Ammon's horn (tissue), 1 donor: ENCODE measurements at regions not wholly inside any gene's neighbourhood (a gene's known extent, or its start where the extent isn't known, plus 50 kb on each side); places are given as distances from the start of the nearest gene placed in this dataset.

Experiments used
- DNase-seq: peaks from one replicate; pipeline ENCODE4 v3.0.0-alpha.2; 2016; ENCODE audit warnings: low spot score

- no peak for DNase-seq
These were observed 111.9 kb upstream of the TARS1 start for GRCh38 chr5:33328818-33329217.

DNA sequence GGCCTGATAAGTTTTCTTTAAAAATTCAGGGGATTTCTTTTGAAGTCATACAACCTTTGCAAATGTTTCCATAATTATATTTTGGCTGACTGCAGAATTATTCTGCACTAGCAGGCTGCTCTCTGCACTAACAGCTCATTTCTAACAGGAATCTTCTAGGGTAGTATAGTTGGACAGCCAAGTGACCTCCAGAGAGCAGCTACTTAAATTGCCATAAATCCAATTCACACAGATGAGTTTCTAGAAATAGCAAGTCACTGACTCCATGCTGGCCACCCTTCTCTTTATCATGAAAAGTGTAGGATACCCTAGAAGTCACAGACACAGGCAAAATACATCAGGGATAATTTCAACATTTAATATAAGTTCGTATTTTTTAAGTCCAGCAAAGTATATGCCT, 110.9 kb upstream of the TARS1 start:
- no peak for DNase-seq

GRCh38 chr5:33330426-33330825, 110.3 kb upstream of the TARS1 start:
- DNase-seq: no peak

GRCh38 chr5:33330992-33331391, 109.8 kb upstream of the TARS1 start:
- DNase-seq: no peak

- no peak for DNase-seq
These were observed 108.0 kb upstream of the TARS1 start for GRCh38 chr5:33332804-33333203.

- DNase-seq: no peak
These were observed 105.9 kb upstream of the TARS1 start for GRCh38 chr5:33334829-33335228.

- no peak for DNase-seq
These were observed 103.7 kb upstream of the TARS1 start for GRCh38 chr5:33336891-33337636.

DNA sequence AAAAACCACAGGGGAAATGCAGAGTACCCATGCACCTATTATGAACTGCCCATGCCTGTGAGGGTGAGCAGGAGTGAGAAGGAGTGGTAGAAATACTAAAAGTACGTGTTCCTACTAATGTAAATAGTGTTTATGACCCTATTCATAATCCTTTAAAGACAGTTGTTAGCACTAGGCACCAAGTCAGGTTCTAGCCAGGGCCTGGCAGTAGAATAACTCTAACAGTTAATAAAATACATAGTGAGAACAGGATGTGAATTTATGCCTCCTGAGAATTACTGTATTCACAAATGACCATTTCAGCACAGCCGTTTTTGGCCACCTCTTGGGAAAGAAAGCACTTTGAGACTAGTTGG, 103.2 kb upstream of the TARS1 start:
- no peak for DNase-seq

- peak; percentile 4 for DNase-seq
These were observed 102.2 kb upstream of the TARS1 start for GRCh38 chr5:33338336-33339110.

DNA sequence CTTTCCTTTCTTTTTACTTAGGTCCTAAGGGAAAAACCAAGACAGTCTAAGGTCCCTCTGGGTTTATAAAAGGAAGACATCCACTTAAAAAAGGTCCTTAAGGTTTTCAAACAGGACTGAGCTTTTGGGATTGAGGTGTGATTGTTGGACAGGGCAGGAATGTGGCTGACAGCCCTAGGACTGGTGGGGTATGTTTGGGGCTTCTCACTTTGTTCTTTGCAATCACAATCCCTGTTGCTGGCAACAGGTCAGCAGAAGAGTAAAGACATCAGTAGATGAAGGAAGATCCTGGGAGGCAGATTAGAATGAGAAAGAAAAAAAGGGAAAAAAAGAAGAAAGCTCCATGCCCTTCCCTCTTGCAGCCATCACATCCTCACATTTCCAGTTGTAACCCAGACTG, 101.4 kb upstream of the TARS1 start:
- no peak for DNase-seq

DNA sequence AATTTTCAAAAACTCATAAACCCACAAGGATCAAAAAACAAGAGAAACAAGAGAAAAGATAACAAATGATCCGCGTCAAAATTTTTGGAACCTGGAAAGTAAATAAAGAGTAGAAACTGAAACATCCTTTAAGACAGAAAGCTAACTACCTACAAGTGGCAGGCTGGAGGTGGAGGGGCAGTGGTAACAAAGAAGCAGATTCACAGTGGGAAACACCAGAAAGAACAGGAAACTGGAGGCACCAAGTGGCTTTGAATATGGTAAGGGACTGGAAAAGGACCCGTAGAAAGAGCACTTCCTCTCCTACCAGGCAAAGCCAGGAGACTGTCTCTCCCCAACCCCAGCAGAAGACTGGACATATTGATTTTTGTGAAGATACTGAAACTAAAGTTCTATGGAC, 100.6 kb upstream of the TARS1 start:
- no peak for DNase-seq

DNA sequence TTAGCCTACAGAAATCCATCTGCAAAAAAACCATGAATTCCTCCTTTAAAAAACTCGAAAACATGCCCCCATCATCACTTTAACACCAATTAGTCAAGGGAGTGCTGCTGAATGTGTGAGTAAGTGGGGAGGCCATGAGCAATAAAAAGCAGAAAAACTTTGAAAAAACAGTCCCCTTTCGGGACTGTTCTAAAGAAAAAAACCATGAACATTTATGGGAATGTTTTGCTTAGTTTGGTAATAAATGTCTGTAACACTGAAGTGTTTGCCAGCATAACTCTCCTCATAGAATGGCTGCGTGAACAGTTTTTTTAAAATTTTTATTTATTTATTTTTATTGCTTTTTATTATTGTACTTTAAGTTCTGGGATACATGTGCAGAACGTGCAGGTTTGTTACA, 99.4 kb upstream of the TARS1 start:
- DNase-seq: no peak

GRCh38 chr5:33343676-33344327, 97.0 kb upstream of the TARS1 start:
- DNase-seq: no peak

DNA sequence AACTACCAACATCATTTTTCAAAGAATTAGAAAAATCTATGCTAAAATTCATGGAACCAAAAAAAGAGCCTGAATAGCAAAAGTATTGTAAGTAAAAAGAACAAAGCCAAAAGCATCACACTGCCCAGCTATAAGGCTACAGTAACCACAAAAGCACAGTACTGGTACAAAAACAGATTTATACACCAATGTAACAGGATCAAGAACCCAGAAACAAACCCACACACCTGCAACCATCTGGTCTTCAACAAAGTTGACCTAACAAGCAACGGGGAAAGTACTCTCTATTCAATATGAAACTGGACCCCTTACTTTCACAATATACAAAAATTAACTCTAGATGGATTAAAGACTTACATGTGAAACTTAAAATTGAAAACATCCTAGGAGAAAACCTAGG, 94.2 kb upstream of the TARS1 start:
- no peak for DNase-seq

DNA sequence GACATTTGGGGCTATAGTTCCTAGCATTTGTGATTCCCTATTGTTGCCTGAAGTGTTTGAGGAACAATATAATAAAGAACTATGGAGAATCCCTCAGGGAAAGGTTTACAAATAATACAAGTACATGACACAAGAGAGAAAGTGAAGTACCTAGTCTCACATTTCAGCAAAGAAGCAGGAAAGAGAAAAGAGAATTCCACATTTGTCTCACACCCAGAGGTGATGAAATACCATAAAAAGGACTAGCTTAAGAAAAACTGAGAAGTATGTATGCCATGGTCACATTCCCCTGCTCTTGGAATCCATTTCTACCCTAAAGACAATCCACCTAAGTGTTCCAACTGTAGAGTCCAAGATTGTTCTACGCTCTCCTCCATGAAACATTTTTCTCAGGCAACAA, 79.0 kb upstream of the TARS1 start:
- DNase-seq: no peak

DNA sequence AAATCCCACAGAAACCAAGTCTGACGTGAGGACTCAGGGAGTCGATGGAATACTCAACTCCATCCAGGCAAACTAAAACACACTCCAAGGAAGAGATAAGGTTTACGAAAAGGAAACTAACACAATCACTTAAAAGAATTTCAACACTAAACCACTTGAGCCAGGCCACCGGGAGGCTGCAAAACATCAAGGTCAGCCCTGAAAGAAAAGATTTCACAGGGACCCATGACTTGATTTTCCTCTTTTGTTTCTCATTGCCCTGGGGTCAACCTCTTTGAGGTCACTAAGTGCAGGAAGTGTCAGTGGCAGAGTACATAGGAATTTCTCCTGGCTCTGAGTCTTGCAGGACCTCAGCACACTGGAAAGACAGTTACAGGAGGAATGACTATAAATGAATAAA, 77.8 kb upstream of the TARS1 start:
- DNase-seq: no peak

DNA sequence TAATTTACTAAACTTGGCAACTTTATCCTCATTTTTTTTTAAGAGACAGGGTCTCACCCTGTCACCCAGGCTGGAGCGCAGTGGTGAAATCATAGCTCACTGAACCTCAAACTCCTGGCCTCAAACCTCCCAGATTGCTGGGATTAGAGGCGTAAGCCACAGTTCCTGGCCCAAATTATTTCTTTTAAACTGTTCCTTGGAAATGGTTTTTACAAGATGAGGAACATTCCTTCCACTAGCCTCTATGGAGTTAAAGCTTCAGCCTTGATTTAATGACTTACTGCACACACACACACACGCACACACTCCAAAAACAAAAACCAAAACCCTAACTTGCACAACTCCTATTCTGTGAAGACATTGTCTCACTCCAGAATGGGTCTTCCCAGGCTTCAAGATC, 77.2 kb upstream of the TARS1 start:
- no peak for DNase-seq

DNA sequence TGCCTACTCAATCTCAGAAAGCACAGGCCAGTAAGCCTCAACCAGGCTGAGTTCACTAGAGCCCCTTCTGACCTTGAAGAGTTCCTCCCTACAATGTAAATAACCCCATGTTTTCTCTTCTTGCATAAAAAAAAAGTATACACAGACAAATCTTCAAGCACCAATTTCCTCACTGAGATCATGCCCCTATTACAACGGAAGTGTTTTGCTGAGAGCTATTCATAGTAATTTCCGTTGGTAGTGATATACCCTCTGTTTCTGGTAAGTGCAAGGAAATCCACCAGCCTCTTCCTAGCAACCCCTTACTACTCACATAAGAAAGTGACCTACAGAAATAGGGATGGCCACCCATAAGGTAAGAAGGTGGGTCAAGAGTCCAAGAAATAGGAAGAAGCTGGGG, 76.4 kb upstream of the TARS1 start:
- no peak for DNase-seq

DNA sequence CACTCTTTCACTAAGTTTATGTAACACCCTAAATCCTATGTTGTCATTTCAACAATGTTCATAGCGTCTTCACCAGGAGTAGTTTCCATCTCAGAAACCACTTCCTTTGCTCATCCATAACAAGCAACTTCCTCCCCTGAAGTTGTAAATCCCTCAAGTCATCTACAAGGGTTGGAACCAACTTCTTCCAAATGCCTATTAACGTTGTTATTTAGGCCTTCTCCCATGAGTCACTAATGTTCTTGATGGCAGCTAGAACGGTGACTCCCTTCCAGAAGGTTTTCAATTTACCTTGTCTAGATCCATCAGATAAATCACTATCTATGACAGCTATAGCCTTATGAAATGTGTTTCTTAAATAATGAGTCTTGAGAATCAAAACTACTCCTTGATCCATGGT, 73.3 kb upstream of the TARS1 start:
- DNase-seq: no peak

- DNase-seq: no peak
These were observed 71.0 kb upstream of the TARS1 start for GRCh38 chr5:33369485-33370465.

GRCh38 chr5:33370466-33370859, 70.3 kb upstream of the TARS1 start:
- no peak for DNase-seq

GRCh38 chr5:33371660-33372059, 69.1 kb upstream of the TARS1 start:
- no peak for DNase-seq
